Esophagus muscularis mucosa (tissue), 4 donors: ENCODE measurements at regions not wholly inside any gene's neighbourhood (a gene's known extent, or its start where the extent isn't known, plus 50 kb on each side); places are given as distances from the start of the nearest gene placed in this dataset.

Experiments
- DNase-seq: peaks from one replicate; pipeline ENCODE4 v3.0.0-alpha.2; 2017; ENCODE audit errors: extremely low spot score
- H3K27ac ChIP-seq, 4 donors: fragments of 200-600 bp; sonication (generic); replicated peaks in 1 of 4; 1 replicate in 3 of 4; 2 replicates in 1 of 4; pipeline ENCODE4 v1.5.1; 2016 to 2019; ENCODE audit warnings: mild to moderate bottlenecking in 1 of 4
- H3K27me3 ChIP-seq, 4 donors: fragments of 200-600 bp; sonication (generic); one replicate each; pipeline versions ENCODE4 v1.5.1 to v1.6.0; 2016 to 2019
- H3K36me3 ChIP-seq, 4 donors: fragments of 200-600 bp; sonication (generic); one replicate each; pipeline ENCODE4 v1.5.1; 2016 to 2019
- H3K4me1 ChIP-seq, 4 donors: fragments of 200-600 bp; sonication (generic); one replicate each; pipeline ENCODE4 v1.5.1; 2016 to 2019
- H3K4me3 ChIP-seq, 4 donors: fragments of 200-600 bp; sonication (generic); 1 replicate in 2 of 4; 2 replicates in 2 of 4; pipeline ENCODE4 v1.5.1; 2016 to 2019; ENCODE audit warnings: mild to moderate bottlenecking in 4 of 4, moderate library complexity in 1 of 4
- H3K9me3 ChIP-seq, 4 donors: fragments of 200-600 bp; sonication (generic); 1 replicate in 3 of 4; 2 replicates in 1 of 4; pipeline ENCODE4 v1.5.1; 2016 to 2019
- CTCF ChIP-seq, 3 experiments: fragments of 200-600 bp in 2 of 3; fragments of 450-650 bp in 1 of 3; sonication (generic) in 2 of 3; IDR thresholded peaks; one replicate each; pipeline ENCODE4 v1.5.1; 2017 to 2019; ENCODE audit warnings: antibody characterized with exemption in 3 of 3, mild to moderate bottlenecking in 2 of 3, moderate library complexity in 1 of 3
- EP300 ChIP-seq: sonication (generic); formaldehyde crosslinking; IDR thresholded peaks from one replicate; pipeline ENCODE4 v1.6.1; 2017; ENCODE audit warnings: antibody characterized with exemption
- POLR2A ChIP-seq: fragments of 450-650 bp; IDR thresholded peaks from one replicate; pipeline ENCODE4 v1.6.1; 2017; ENCODE audit warnings: antibody characterized with exemption, moderate library complexity, mild to moderate bottlenecking, low read depth
- POLR2AphosphoS5 ChIP-seq, 2 donors: sonication (generic); formaldehyde crosslinking; IDR thresholded peaks; one replicate each; pipeline ENCODE4 v1.6.1; 2017; ENCODE audit warnings: antibody characterized with exemption in 2 of 2
- WGBS: methylation state at CpG from one replicate; pipeline ENCODE4 v1.1.5; 2018; 5-methylcytosine and 5-hydroxymethylcytosine counted together
- intact Hi-C: fragments of 100-400 bp; cut with DNase I; formaldehyde crosslinking; loops from one replicate; pipeline ENCODE4 v1.15.1; 2023

GRCh38 chr10:121168545-121169216 lies 317.5 kb downstream of the WDR11 start:
- no peak for DNase-seq
- Histone ChIP-seq H3K4me1 (peaks cover 0 to 40% (median 20%) of the 10 kb centered on the region in 4 donors), H3K4me3 (no peak overlapping the region), H3K27ac (no peak overlapping the region), H3K9me3 (no peaks in the 10 kb centered on the region), H3K27me3 (no peaks in the 10 kb centered on the region), H3K36me3 (no peaks in the 10 kb centered on the region)
- no peak for TF ChIP-seq POLR2A
- no peak for TF ChIP-seq EP300
- TF ChIP-seq POLR2AphosphoS5 (IDR thresholded peaks at IDR 0.05) = no peak
- no peak for TF ChIP-seq CTCF (IDR thresholded peaks at IDR 0.05)
- intact Hi-C loops = no loop called here
- 78% methylated on average over 3 of the region's 5 CpGs for WGBS

GRCh38 chr10:121169406-121169805 lies 318.2 kb downstream of the WDR11 start:
- TF ChIP-seq POLR2AphosphoS5 (IDR thresholded peaks at IDR 0.05) = no peak
- TF ChIP-seq POLR2A = no peak
- TF ChIP-seq CTCF (IDR thresholded peaks at IDR 0.05) = no peak
- no peak for TF ChIP-seq EP300
- no peak overlapping the region for H3K27ac ChIP-seq
- H3K4me1 ChIP-seq = peaks cover 0 to 44% (median 20%) of the 10 kb centered on the region in 4 donors
- no peaks in the 10 kb centered on the region for H3K9me3 ChIP-seq
- 94% methylated on average over 3 of the region's 3 CpGs for WGBS
- no peaks in the 10 kb centered on the region for H3K36me3 ChIP-seq
- intact Hi-C loops = no loop called here
- H3K4me3 ChIP-seq = no peak overlapping the region
- no peaks in the 10 kb centered on the region for H3K27me3 ChIP-seq
- DNase-seq = no peak

- no peak for DNase-seq
- H3K4me1 ChIP-seq = peaks cover 0 to 58% (median 34%) of the 10 kb centered on the region in 4 donors
- no peaks in the 10 kb centered on the region for H3K36me3 ChIP-seq
- no peaks in the 10 kb centered on the region for H3K9me3 ChIP-seq
- 58% methylated on average over 10 of the region's 10 CpGs for WGBS
- intact Hi-C loops = loop anchor here (10.0 kb wide), 1 partner anchor 433 kb away; no protein-coding TSS in a partner anchor
- H3K4me3 ChIP-seq = no peak overlapping the region
- TF ChIP-seq CTCF (IDR thresholded peaks at IDR 0.05) = no peak
- no peak for TF ChIP-seq EP300
- TF ChIP-seq POLR2AphosphoS5 (IDR thresholded peaks at IDR 0.05) = no peak
- TF ChIP-seq POLR2A = no peak
- no peaks in the 10 kb centered on the region for H3K27me3 ChIP-seq
- H3K27ac ChIP-seq = peak overlapping the region in 2 of 4 donors; percentile 49 to 50
Measured at GRCh38 chr10:121171825-121172787, 320.9 kb downstream of the WDR11 start.

GRCh38 chr10:121179006-121179405 lies 327.8 kb downstream of the WDR11 start:
- peak overlapping the region in 3 of 4 donors; percentile 0 to 40 (median 14) for H3K27ac ChIP-seq
- intact Hi-C loops = loop anchor here (10.0 kb wide), 1 partner anchor 426 kb away; no protein-coding TSS in a partner anchor
- H3K4me3 ChIP-seq = no peak overlapping the region
- no peak for TF ChIP-seq POLR2AphosphoS5 (IDR thresholded peaks at IDR 0.05)
- TF ChIP-seq CTCF (IDR thresholded peaks at IDR 0.05) = no peak
- TF ChIP-seq EP300 = no peak
- no peak for TF ChIP-seq POLR2A
- no peaks in the 10 kb centered on the region for H3K9me3 ChIP-seq
- WGBS = 23% methylated on average over 1 of the region's 1 CpG
- H3K4me1 ChIP-seq = peaks cover 0 to 38% (median 29%) of the 10 kb centered on the region in 4 donors
- no peaks in the 10 kb centered on the region for H3K36me3 ChIP-seq
- DNase-seq = no peak
- H3K27me3 ChIP-seq = no peaks in the 10 kb centered on the region
